NCI-H2081 (cell line): ENCODE measurements at regions not wholly inside any gene's neighbourhood (a gene's known extent, or its start where the extent isn't known, plus 50 kb on each side); places are given as distances from the start of the nearest gene placed in this dataset.

ENCODE experiments used
- DNase-seq, 2 experiments: peaks; one replicate each; lab custom pipeline; 2025; lab: John Stamatoyannopoulos, UW

GRCh38 chr5:10849278-10849677 is 88.2 kb upstream of the DAP start:
- no peak for DNase-seq

GRCh38 chr5:10844016-10844415 is 83.0 kb upstream of the DAP start:
- DNase-seq, result no peak

- no peak for DNase-seq
Observed at GRCh38 chr5:10842823-10843222, 81.8 kb upstream of the DAP start.

GRCh38 chr5:10839916-10840599 is 79.0 kb upstream of the DAP start:
- no peak for DNase-seq

- no peak for DNase-seq
Observed at GRCh38 chr5:10839118-10839517, 78.1 kb upstream of the DAP start.

GRCh38 chr5:10838038-10838437 is 77.0 kb upstream of the DAP start:
- no peak for DNase-seq

- no peak for DNase-seq
Observed at GRCh38 chr5:10836986-10837385, 76.0 kb upstream of the DAP start.

GRCh38 chr5:10834695-10835094 is 73.7 kb upstream of the DAP start:
- no peak for DNase-seq

- DNase-seq, result no peak
Observed at GRCh38 chr5:10832987-10833386, 72.0 kb upstream of the DAP start.

- no peak for DNase-seq
Observed at GRCh38 chr5:10832421-10832820, 71.4 kb upstream of the DAP start.

- DNase-seq, result no peak
Observed at GRCh38 chr5:10831419-10831818, 70.4 kb upstream of the DAP start.

GRCh38 chr5:10828241-10828640 is 67.2 kb upstream of the DAP start:
- no peak for DNase-seq

- no peak for DNase-seq
Observed at GRCh38 chr5:10827571-10827970, 66.5 kb upstream of the DAP start.

- no peak for DNase-seq
Observed at GRCh38 chr5:10826971-10827370, 65.9 kb upstream of the DAP start.

GRCh38 chr5:10825897-10826644 is 65.0 kb upstream of the DAP start:
- no peak for DNase-seq

- DNase-seq, result no peak
Observed at GRCh38 chr5:10812218-10812617, 51.2 kb upstream of the DAP start.
